ENCODE measurements at regions not wholly inside any gene's neighbourhood (a gene's known extent, or its start where the extent isn't known, plus 50 kb on each side); places are given as distances from the start of the nearest gene placed in this dataset.
"Not testable (repeated sequence)": the region's sequence is repeated elsewhere in the genome, so short reads cannot be mapped to it uniquely, and the experiment has no call there.

DNA sequence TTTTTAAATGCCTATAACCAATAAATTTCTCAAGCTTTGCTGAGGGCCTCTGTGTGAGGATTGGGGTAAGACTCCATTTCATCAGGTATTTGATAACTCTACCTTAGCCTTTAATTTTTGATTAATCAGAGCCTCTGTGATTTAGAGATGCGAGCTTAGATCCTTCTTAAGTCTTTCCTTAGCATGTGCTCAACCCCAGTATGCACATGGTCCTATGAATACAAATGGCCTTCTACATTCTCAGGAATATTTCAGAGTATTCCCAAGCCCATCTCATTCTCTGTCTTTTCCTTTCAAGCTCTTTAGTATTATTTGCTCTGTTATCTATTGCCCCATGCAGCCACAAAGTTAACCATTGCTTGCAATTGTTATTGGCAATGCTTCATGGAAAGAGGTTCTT, 1407.7 kb downstream of the LRFN5 start:
- DNase-seq = no peak

DNA sequence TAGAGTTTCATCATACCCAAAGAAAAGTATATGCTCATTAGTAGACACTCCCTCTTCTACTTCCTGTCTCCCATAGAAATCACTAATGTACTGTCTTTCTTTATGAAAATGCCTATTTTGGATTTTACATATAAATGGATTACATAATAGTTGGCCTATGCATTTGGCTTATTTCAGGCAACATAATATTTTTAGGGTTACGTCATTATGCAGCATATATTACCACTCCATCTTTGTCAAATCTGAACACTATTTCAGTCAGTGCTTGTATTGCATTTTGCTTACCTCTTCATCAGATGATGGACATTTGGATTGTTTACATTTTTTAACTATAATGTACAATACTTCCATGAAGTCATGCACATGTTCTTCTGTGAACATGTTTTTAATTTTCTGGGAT, 1406.1 kb downstream of the LRFN5 start:
- no peak for DNase-seq

DNA sequence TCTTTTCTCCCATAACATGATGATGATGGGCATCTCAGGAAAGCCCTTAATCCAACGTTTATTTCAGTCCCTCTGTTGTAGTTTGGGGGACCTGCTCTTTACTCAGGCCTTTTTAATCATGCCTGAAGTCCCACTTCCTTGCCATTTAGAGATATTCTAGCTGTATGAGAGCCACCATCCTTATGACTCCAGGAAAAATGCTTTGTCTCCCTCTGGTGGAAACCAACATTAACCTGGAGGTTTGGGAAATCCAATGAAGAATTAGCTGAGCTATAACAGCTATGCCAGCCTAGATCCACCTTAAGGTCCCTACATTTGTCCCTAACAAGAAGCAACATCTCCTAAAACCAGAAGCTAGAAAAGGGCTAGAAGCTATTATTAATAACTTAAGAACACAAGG, 1399.1 kb downstream of the LRFN5 start:
- DNase-seq = no peak

DNA sequence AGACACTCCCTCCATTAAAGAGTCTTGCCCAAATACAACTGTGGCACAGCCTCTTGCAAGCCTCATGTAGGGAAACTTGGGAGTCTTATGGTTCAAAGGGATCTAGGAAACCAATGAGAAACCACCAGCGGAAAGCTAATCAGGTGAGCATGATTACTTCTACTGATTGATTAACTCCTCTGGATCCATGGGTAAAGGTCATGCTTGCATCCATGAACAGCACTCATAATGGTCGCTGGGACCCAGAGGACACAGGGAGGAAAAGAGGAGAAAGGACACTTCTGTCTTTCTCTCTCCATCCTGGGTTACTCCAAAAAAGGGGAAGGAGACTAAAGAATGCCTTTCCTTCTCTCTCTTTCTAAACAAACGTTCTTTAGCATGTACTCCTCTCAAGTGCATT, 1397.2 kb downstream of the LRFN5 start:
- peak; percentile 14 for DNase-seq

DNA sequence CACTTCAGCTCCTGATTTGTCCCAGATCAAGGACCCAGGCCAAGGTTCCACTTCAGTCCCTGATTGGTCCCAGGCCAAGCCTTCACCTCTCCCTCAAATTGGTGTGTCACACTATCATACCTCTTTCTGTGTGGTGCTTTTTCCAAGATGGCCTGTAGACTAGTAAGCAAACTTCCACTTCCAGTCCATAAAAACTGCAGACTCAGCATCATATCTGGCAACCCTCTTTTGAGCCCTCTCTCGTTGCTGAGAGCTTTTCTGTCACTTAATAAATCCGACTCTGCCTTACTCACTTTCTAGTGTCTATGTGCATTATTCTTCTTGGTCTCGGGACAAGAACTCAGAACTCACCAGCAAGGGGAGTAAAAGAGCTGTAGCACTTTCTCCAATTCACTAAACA, 1395.1 kb downstream of the LRFN5 start:
- DNase-seq = no peak

DNA sequence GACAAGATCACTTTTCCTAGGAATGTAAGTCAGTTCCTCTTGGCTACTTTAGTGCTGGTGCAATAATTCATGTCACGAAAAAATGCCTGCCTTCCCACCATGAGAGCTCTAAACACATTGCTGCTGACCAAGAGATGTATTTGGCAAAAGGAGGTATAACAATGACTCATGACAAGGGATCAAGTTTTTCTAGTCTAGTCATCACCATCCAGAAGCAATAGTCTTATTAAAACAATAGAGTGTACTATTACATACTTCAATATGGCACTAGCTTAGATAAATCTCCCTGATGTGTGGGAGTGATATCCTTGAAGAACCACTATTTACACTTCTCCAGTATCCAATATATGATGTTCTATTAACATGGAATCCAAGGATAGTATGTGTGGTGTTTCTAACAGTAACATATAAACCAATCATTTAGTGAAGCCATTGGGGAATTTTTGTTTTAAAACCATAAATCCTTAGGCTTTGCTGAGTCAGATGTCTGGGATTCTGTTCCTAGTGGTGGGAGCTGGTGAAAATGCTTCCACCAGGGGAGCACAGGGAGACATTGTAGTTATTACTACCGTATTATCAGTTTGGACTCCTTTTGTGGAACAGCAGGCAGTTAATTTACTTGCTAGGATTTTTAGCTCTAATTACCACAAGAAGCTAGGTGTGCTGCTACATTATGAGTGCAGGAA, 1387.5 kb downstream of the LRFN5 start:
- no peak for DNase-seq

DNA sequence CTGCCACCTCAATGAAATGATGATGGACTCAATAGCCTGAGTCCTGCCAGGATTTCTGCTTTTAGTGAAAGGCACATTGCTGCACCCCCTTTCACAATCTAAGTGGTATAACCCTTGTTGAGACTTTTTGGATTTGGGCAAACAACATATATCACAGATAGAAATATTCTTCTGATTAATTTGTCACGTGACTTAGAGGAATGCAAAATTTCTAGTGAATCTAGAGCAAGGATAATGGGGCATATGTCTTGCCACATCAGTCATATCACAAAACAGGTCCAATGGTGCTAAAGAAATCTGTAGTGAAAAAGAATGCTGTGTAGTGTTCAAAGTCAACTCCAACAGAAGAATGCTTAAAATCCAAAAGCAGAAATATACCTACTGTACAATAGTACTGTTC, 1386.3 kb downstream of the LRFN5 start:
- no peak for DNase-seq

DNA sequence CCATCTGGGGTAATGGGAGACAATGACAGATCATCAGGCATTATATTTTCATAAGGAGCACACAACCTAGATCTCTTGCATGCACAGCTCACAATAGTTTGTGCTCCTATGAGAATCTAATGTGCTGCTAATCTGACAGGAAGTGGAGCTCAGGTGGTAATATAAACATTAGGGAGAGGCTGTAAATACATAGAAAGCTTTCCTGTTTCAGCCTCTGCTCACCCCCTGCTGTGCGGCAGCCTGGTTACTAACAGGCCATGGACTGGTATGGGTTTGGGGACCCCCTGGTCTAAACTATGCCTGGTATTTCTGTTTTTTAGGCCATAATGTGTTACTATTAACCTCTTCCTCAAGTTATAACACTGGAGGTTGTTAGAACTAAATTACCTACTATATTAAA, 1373.7 kb downstream of the LRFN5 start:
- no peak for DNase-seq

DNA sequence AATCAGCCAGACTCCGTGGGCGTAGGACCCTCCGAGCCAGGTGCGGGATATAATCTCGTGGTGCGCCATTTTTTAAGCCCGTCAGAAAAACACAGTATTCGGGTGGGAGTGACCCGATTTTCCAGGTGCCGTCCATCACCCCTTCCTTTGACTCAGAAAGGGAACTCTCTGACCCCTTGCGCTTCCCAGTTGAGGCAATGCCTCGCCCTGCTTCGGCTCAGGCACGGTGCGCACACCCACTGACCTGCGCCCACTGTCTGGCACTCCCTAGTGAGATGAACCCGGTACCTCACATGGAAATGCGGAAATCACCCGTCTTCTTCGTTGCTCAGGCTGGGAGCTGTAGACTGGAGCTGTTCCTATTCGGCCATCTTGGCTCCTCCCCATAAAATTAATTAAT, 1366.5 kb downstream of the LRFN5 start:
- DNase-seq = not testable (repeated sequence)

DNA sequence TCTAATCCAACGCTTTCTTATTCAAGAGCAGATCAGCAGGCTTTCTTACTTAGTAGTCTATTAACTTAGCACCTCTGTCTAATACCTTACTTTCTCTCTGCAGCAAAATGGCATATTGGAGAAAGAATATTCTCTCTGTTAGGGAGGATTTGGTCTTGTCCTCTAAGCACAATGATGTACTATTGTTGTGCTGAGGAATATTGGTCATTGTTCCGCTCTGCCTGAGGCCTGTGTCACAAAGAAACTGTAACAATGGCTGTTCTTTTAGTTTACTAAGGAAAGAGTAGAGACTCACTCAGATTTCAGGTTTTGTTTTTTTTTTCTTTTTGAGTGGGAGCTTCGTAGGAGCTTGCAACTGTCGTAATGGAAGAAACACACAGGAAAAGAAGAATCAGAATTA, 1358.8 kb downstream of the LRFN5 start:
- no peak for DNase-seq

DNA sequence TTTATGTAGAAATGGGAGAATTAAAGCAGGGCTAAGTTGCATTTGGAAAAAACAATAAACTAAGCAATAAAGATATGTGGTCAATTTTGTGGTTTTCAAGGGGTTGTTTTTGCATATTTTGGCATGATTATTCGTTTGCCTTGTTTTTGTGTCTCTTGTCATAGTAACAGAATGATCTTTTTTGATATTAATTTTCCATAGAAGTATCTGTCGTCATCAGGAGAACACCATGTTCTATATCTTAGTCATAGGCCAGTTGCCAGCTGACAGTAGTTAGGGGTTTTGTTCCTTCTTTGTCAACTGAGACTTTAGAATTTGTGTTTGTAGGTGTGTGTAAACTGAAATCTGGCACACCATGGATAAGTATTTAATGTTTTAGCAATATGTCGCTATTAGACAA, 1354.8 kb downstream of the LRFN5 start:
- no peak for DNase-seq

DNA sequence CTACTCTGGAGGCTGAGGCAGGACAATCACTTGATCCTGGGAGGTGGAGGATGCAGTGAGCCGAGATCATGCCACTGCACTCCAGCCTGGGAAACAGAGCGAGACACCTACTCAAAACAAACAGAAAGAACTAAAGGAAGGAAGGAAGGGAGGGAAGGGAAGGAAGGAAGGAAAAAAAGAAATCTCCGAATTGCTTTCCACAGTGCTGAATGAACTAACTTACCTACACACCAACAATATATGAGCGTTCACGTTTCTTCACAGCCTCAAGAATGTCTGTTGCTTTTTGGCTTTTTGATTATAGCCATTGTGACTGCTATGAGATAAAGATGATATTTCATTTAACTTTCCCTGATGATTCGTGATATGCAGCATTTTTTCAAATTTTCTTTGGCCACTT, 1343.7 kb downstream of the LRFN5 start:
- no peak for DNase-seq

DNA sequence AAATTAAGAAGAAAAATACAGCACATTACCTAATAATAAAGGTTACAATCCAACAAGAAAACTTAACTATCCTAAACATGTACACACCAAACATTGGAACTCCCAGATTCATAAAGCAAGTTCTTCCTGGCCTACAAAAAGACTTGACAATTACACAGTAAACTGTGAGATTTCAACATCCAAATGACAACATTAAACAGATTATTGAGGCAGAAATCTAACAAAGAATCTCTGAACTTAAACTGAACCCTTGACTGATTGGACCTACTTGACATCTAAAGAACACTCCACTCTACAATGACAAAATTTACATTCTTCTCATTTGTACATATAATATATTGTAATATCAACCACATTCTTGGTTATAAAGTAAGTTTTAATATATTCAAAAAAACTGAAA, 1341.3 kb downstream of the LRFN5 start:
- no peak for DNase-seq

DNA sequence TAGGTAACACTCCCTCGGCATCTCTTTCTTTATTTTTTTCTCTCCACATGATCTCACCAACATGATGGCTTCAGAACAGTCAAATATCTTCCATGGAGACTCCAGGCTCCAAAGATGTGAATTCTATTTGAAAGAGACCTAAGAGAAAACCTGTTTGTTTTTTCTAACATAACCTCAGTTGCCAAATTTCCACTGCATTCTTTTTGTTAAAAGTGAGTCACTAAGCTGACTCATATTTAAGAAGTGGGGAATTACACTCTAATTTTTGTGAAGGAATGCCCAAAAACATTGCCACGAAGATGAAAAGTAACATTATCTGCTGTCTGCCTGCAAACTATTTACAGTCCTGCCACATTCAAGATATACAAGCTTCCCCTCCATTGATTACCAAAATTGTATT, 1337.6 kb downstream of the LRFN5 start:
- no peak for DNase-seq

DNA sequence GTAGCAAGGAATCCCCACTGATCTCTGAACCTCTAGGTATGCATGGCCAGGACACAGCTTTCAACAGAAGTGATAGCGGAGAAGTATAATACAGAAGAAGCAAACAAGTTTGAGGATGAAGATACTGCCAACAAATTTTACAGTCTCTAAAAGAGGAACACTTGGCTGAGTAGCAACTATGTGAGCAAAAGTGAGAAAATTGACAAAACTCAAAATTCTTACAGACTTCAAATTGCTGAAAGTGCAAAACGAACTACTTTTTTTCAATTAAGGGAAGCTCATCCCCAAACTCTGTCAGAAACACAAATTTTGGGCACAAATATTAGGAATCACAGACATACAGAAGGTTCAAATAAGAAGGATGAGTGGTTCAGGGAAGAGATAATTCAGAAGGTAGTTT, 1324.6 kb downstream of the LRFN5 start:
- DNase-seq = no peak

DNA sequence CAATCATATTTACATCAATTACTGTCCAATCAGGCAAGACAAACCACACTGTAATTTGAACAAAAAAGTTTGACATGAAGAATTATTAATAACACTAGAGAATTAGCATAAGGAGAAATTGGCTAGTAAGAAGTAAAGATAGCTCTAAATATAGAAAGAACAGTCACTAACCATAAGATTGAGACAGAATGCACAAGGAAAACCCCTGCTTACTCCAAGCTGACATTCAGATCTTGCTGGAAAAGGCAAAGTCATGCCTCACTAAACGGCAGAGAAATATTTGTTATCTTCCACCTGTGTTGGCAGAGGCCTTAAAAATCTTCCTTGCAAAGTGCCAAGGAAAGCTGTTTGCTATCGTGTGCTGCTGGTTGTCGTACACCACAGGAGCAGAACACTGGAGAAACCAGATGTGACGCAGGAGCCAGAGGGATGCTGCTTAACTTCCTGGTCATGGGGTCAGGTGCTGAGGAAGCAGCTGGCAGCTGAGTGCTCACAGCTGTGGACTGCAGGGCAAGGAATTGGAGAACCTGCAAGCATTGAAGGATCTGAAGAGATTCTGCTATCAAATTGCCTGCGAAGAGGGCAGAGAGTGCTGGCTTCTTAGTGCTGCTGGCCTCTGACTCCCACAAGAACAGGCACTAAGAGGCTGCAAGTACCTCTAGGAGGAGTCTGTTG, 1323.3 kb downstream of the LRFN5 start:
- DNase-seq = peak; percentile 55

DNA sequence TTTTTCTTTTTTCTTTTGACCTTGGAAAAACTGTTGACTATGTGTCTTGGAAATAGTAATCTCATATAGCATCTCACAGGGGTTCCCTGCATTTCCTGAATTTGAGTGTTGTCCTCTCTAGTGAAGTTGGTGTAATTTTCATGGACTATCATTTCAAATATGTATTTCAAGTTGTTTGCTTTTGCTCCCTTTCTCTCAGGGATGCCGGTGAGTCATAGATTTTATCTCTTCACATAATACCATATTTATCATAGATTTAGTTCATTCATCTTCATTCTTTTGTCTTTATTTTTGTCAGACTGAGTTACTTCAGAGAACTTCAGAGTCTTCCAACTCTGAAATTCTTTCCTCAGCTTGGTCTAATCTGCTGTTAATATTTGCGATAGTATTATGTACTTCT, 1320.6 kb downstream of the LRFN5 start:
- no peak for DNase-seq

DNA sequence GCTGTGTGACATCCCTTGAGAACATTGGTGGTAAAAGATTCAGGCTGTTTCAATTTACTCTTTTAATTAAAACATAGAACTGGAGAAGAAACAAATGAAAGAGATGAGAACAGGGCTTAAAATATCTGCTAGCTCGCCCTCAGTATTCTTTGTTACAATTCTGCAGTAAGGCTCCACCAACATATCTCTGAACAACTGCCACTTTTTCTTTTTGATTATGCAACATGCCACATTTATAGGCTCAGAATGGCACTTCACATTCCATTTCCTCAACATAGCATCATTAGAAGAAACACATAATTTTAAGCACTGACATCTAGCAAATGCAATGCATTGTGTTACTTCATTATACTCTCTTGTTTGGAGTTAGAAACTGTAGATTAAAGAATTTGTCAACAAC, 1315.2 kb downstream of the LRFN5 start:
- DNase-seq = no peak

DNA sequence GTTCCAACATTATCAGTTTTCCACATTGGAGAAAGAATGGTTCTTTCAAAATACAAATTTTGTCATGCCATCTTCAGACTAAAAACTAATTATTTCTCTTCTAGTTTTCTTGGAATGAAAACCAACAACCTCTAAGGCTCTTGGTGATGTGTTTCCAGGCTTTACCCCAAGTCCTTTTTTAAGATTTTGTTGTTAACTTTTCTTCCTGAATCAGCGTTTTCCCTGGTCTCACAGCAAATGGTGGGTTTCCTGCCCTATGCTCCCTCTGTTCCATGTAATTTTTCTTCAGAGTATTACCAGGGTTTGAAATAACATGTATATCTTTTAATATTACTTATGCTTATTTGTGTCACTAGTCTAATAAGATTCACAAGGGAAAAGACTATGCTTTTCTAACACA, 1311.9 kb downstream of the LRFN5 start:
- DNase-seq = no peak

DNA sequence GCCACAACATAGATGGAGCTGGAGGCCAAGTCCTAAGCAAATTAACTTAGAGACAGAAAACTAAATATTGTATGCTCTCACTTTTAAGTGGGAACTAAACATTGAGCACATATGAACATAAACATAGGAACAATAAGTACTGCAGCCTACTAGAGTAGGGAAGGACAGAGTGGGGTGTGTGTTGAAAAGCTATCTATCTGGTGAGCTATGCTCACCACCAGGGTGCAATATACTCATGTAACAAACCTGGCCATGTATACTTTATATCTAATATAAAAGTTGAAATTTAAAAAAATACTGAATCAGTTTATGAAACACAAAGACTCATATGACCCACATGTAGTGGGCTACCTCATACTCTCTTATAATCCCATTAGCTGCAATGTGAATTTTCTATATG, 1305.0 kb downstream of the LRFN5 start:
- DNase-seq = no peak

DNA sequence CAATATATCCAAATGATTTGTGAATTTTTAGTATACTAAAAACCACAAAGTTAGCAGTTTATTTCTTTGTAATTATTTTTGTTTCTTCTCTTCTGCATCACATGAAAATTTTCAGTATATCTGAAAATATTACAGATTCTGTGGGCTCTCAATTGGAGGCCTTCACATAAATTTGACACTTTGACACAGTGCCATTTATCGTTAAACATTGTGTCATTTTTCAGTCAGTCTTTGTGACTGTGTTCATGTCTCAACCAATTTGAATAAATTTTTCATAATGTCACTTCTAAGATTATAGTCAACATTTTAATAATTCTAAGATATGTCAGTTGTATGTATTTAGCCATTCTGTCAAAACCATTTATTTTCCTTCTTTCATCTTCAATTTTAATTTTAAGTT, 1303.0 kb downstream of the LRFN5 start:
- no peak for DNase-seq

DNA sequence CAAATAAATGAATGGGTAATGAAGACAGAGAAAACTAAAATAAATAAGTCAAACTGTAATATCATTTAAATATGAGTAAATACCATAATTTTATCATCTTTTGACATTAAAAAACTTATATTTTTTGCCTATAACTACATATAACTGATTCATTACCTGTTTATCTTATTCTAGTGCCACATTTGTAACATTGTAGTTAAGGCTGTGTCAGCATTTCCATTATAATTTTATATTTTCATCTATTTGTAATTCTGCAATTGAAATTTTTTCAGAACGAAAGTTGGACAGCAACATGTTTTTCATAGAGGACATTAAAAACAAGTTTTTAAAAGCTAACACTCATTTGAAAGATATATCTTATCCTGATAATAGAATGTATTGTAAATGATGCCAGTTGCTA, 1286.5 kb downstream of the LRFN5 start:
- DNase-seq = no peak

DNA sequence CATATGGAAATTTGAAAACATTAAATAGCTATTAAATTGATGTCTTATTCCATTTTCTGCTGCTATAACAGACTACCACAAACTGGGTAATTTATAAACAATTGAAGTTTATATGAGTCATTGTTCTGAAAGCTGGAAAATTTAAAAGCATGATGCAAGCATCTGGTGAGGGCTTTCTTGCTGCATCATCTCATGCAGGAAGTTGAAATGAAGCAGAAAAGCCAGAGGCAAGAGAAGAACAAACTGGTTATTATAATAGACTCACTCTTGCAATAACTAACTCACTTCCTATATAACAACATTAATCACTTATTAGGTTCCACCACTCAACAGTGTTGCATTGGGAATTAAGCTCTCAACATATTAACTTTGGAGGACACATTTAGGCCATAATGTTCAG, 1277.4 kb downstream of the LRFN5 start:
- DNase-seq = no peak

DNA sequence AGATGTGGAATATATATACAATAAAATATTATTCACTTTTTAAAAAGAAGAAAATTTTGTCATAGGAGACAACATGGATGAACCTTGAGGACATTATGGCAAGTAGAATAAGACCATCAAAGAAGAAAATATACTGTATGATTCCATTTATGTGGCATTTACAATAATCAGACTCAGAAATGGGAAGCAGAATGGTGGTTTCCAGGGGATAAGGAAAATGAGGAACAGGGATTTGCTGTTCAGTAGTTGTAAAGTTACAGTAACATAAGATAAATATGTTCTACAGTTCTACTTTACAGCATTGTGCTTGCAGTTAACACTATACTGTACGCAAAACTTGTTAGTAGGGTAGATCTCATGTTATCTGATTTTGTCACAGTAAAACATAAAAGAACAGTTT, 1271.0 kb downstream of the LRFN5 start:
- no peak for DNase-seq

DNA sequence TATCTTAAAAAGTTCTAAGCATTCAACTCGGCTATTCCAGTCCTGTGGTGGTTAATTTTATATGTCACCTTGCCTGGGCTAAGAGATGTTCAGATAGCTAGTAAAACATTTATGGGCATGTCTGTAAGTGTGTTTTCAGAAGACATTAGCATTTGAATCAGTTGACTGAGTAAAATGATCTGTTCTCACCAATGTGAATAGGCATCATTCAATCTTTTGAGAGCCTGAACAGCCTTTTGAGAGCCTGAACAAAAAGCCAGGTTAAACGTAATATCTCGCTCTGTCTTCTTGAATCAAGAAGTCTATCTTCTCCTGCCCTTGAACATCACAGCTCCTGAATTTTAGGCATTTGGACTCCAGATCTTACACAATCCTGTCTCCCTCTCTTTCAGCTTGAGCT, 1266.1 kb downstream of the LRFN5 start:
- no peak for DNase-seq
